ENCODE measurements at regions not wholly inside any gene's neighbourhood (a gene's known extent, or its start where the extent isn't known, plus 50 kb on each side); places are given as distances from the start of the nearest gene placed in this dataset.

- H3K4me3 ChIP-seq (ENCODE audit: control insufficient read depth, low read depth, low read length) = no peak overlapping the region
- DNase-seq (ENCODE audit: low read depth) = no peak
- no peak for TF ChIP-seq CTCF (conservative IDR thresholded peaks at IDR 0.05; ENCODE audit: control insufficient read depth, insufficient read depth, low read depth, low read length)
Observed at GRCh38 chr1:223052462-223052861, 90.6 kb downstream of the TLR5 start.

GRCh38 chr1:223052931-223053330, 90.1 kb downstream of the TLR5 start:
- TF ChIP-seq CTCF (conservative IDR thresholded peaks at IDR 0.05; ENCODE audit: control insufficient read depth, insufficient read depth, low read depth, low read length) = no peak

GRCh38 chr1:223056802-223057201, 86.2 kb downstream of the TLR5 start:
- TF ChIP-seq CTCF (conservative IDR thresholded peaks at IDR 0.05; ENCODE audit: control insufficient read depth, insufficient read depth, low read depth, low read length) = no peak
- peak; percentile 9 for DNase-seq (ENCODE audit: low read depth)
- no peak overlapping the region for H3K4me3 ChIP-seq (ENCODE audit: control insufficient read depth, low read depth, low read length)

More at GRCh38 chr1:223052931-223053330, 90.1 kb downstream of the TLR5 start:
- DNase-seq (ENCODE audit: low read depth) = peak; percentile 44
- H3K4me3 ChIP-seq (ENCODE audit: control insufficient read depth, low read depth, low read length) = no peak overlapping the region

- no peak for DNase-seq (ENCODE audit: low read depth)
- no peak overlapping the region for H3K4me3 ChIP-seq (ENCODE audit: control insufficient read depth, low read depth, low read length)
- TF ChIP-seq CTCF (conservative IDR thresholded peaks at IDR 0.05; ENCODE audit: control insufficient read depth, insufficient read depth, low read depth, low read length) = no peak
Observed at GRCh38 chr1:223057569-223058093, 85.4 kb downstream of the TLR5 start.

All from fibroblast of mammary gland (primary cell).